Astrocyte (in vitro differentiated cells and primary cell): ENCODE measurements at regions not wholly inside any gene's neighbourhood (a gene's known extent, or its start where the extent isn't known, plus 50 kb on each side); places are given as distances from the start of the nearest gene placed in this dataset.

ENCODE experiments used
- DNase-seq: peaks from one replicate; pipeline ENCODE4 v3.0.0-alpha.2; 2010; ENCODE audit warnings: low read depth
- FAIRE-seq: peaks from 2 replicates; lab custom pipeline; 2011; peaks lifted over from hg19 to GRCh38; lab: Jason Lieb, UNC
- H2AFZ ChIP-seq: 2 replicates; pipeline ENCODE4 v1.6.0; 2012; ENCODE audit warnings: low read depth, low read length, inconsistent platforms
- H3K27ac ChIP-seq: 2 replicates; pipeline ENCODE4 v1.5.1; 2011; ENCODE audit warnings: low read depth, low read length, inconsistent platforms
- H3K27me3 ChIP-seq: 2 replicates; pipeline ENCODE4 v1.6.0; 2011; ENCODE audit warnings: low read length, inconsistent platforms; ENCODE audit not compliant: insufficient read depth
- H3K36me3 ChIP-seq: 2 replicates; pipeline ENCODE4 v1.5.1; 2011; ENCODE audit warnings: low read length, inconsistent platforms; ENCODE audit not compliant: insufficient read depth
- H3K4me1 ChIP-seq: 2 replicates; pipeline ENCODE4 v1.5.1; 2011; ENCODE audit warnings: low read length, inconsistent platforms; ENCODE audit not compliant: insufficient read depth
- H3K4me2 ChIP-seq: 2 replicates; pipeline ENCODE4 v1.6.0; 2012; ENCODE audit warnings: low read length, inconsistent platforms
- H3K4me3 ChIP-seq: 2 replicates; pipeline ENCODE4 v1.5.1; 2011; ENCODE audit warnings: low read depth, mild to moderate bottlenecking, low read length, inconsistent platforms; ENCODE audit not compliant: insufficient read depth
- H3K79me2 ChIP-seq: 2 replicates; pipeline ENCODE4 v1.6.0; 2012; ENCODE audit warnings: mild to moderate bottlenecking, low read length, inconsistent platforms; ENCODE audit not compliant: insufficient read depth
- H3K9ac ChIP-seq: 2 replicates; pipeline ENCODE4 v1.6.0; 2012; ENCODE audit warnings: mild to moderate bottlenecking, low read length, inconsistent platforms
- H3K9me3 ChIP-seq: 2 replicates; pipeline ENCODE4 v1.5.1; 2012; ENCODE audit warnings: low read depth, mild to moderate bottlenecking, low read length, inconsistent platforms; ENCODE audit not compliant: insufficient read depth
- H4K20me1 ChIP-seq: 2 replicates; pipeline ENCODE4 v1.6.0; 2012; ENCODE audit warnings: low read length, inconsistent platforms; ENCODE audit not compliant: insufficient read depth
- H3K27ac Mint-ChIP-seq: one replicate; pipeline ENCODE4 v1.8.0; 2021; ENCODE audit warnings: mild to moderate bottlenecking, mixed read lengths; ENCODE audit not compliant: unreplicated experiment
- H3K27me3 Mint-ChIP-seq: one replicate; pipeline ENCODE4 v1.8.0; 2021; ENCODE audit warnings: low read depth, mixed read lengths; ENCODE audit not compliant: unreplicated experiment
- H3K36me3 Mint-ChIP-seq: one replicate; pipeline ENCODE4 v1.8.0; 2021; ENCODE audit warnings: low read depth, mixed read lengths; ENCODE audit not compliant: unreplicated experiment
- H3K4me1 Mint-ChIP-seq: one replicate; pipeline ENCODE4 v1.8.0; 2021; ENCODE audit warnings: low read depth, mixed read lengths; ENCODE audit not compliant: unreplicated experiment
- H3K4me3 Mint-ChIP-seq: one replicate; pipeline ENCODE4 v1.8.0; 2021; ENCODE audit warnings: mild to moderate bottlenecking, moderate library complexity, mixed read lengths; ENCODE audit not compliant: unreplicated experiment
- H3K9me3 Mint-ChIP-seq: one replicate; pipeline ENCODE4 v1.8.0; 2021; ENCODE audit warnings: mild to moderate bottlenecking, mixed read lengths; ENCODE audit not compliant: unreplicated experiment
- CTCF ChIP-seq: IDR thresholded peaks from 2 replicates; pipeline ENCODE4 v1.5.1; 2011; ENCODE audit warnings: low read depth, mild to moderate bottlenecking, inconsistent platforms, low read length, moderate library complexity; ENCODE audit not compliant: insufficient read depth
- EZH2 ChIP-seq: IDR thresholded peaks from 2 replicates; pipeline ENCODE4 v1.6.1; 2012; ENCODE audit warnings: mild to moderate bottlenecking, low read length, inconsistent platforms; ENCODE audit not compliant: insufficient read depth

- H3K79me2 ChIP-seq, result no peaks in the 10 kb centered on the region
- peak; percentile 51 for DNase-seq
- no peak overlapping the region for H3K27ac ChIP-seq
- no peak overlapping the region for H3K4me2 ChIP-seq
- Mint-ChIP-seq H3K27me3 (peaks cover 13% of the 10 kb centered on the region), H3K9me3 (peaks cover 3% of the 10 kb centered on the region), H3K4me1 (no peaks in the 10 kb centered on the region), H3K27ac (no peak overlapping the region), H3K36me3 (no peaks in the 10 kb centered on the region), H3K4me3 (no peak overlapping the region)
- H3K4me3 ChIP-seq, result no peak overlapping the region
- H4K20me1 ChIP-seq, result no peaks in the 10 kb centered on the region
- no peaks in the 10 kb centered on the region for H3K36me3 ChIP-seq
- FAIRE-seq, result no peak
- H3K9me3 ChIP-seq, result no peaks in the 10 kb centered on the region
- H3K27me3 ChIP-seq, result no peaks in the 10 kb centered on the region
- TF ChIP-seq EZH2, result no peak
- TF ChIP-seq CTCF, result no peak
- no peak overlapping the region for H2AFZ ChIP-seq
- no peak overlapping the region for H3K9ac ChIP-seq
- H3K4me1 ChIP-seq, result no peaks in the 10 kb centered on the region
Measured at GRCh38 chr6:87870556-87870955, 168.5 kb upstream of the AKIRIN2 start.

- DNase-seq, result no peak
- Histone ChIP-seq H3K27ac (no peak overlapping the region), H3K36me3 (no peaks in the 10 kb centered on the region), H3K4me2 (no peak overlapping the region), H4K20me1 (no peaks in the 10 kb centered on the region), H3K4me3 (no peak overlapping the region), H2AFZ (no peak overlapping the region), H3K9me3 (no peaks in the 10 kb centered on the region), H3K4me1 (no peaks in the 10 kb centered on the region), H3K27me3 (no peaks in the 10 kb centered on the region), H3K9ac (no peak overlapping the region), H3K79me2 (no peaks in the 10 kb centered on the region)
- no peak for TF ChIP-seq EZH2
- TF ChIP-seq CTCF, result no peak
- H3K27ac Mint-ChIP-seq, result no peak overlapping the region
- no peak for FAIRE-seq
- no peaks in the 10 kb centered on the region for H3K36me3 Mint-ChIP-seq
- H3K4me1 Mint-ChIP-seq, result no peaks in the 10 kb centered on the region
- peaks cover 3% of the 10 kb centered on the region for H3K9me3 Mint-ChIP-seq
- H3K27me3 Mint-ChIP-seq, result peaks cover 12% of the 10 kb centered on the region
- H3K4me3 Mint-ChIP-seq, result no peak overlapping the region
Measured at GRCh38 chr6:87869064-87869905, 167.3 kb upstream of the AKIRIN2 start.

- Histone ChIP-seq H4K20me1 (no peaks in the 10 kb centered on the region), H3K4me2 (no peak overlapping the region), H3K27me3 (no peaks in the 10 kb centered on the region), H3K4me3 (no peak overlapping the region), H2AFZ (no peak overlapping the region), H3K4me1 (no peaks in the 10 kb centered on the region), H3K27ac (no peak overlapping the region), H3K36me3 (no peaks in the 10 kb centered on the region), H3K79me2 (no peaks in the 10 kb centered on the region), H3K9me3 (peaks cover 3% of the 10 kb centered on the region), H3K9ac (no peak overlapping the region)
- Mint-ChIP-seq H3K4me1 (peaks cover 7% of the 10 kb centered on the region), H3K27me3 (peaks cover 5% of the 10 kb centered on the region), H3K27ac (no peak overlapping the region), H3K9me3 (peaks cover 9% of the 10 kb centered on the region), H3K36me3 (no peaks in the 10 kb centered on the region), H3K4me3 (no peak overlapping the region)
- no peak for FAIRE-seq
- no peak for TF ChIP-seq CTCF
- TF ChIP-seq EZH2, result no peak
- no peak for DNase-seq
Measured at GRCh38 chr6:87860902-87861301, 158.9 kb upstream of the AKIRIN2 start.
